ENCODE measurements at regions not wholly inside any gene's neighbourhood (a gene's known extent, or its start where the extent isn't known, plus 50 kb on each side); places are given as distances from the start of the nearest gene placed in this dataset.

GRCh38 chr2:138175066-138175465, 210.8 kb downstream of the HNMT start:
- no peak for DNase-seq

- no peak for DNase-seq
These were observed 212.7 kb downstream of the HNMT start for GRCh38 chr2:138176862-138177439.

- DNase-seq, result no peak
These were observed 213.4 kb downstream of the HNMT start for GRCh38 chr2:138177693-138178092.

GRCh38 chr2:138180692-138181386, 216.6 kb downstream of the HNMT start:
- DNase-seq, result no peak

GRCh38 chr2:138182250-138182936, 218.1 kb downstream of the HNMT start:
- no peak for DNase-seq

- no peak for DNase-seq
These were observed 218.7 kb downstream of the HNMT start for GRCh38 chr2:138182937-138183312.

GRCh38 chr2:138183705-138184104, 219.4 kb downstream of the HNMT start:
- peak in 1 of 56 donors; percentile 1 for DNase-seq

GRCh38 chr2:138184428-138184827, 220.2 kb downstream of the HNMT start:
- DNase-seq, result no peak

- no peak for DNase-seq
These were observed 221.6 kb downstream of the HNMT start for GRCh38 chr2:138185827-138186226.

- DNase-seq, result peak in 22 of 56 donors; percentile 1 to 49 (median 10)
These were observed 222.9 kb downstream of the HNMT start for GRCh38 chr2:138187221-138187620.

GRCh38 chr2:138190999-138191398, 226.7 kb downstream of the HNMT start:
- DNase-seq, result no peak

- no peak for DNase-seq
These were observed 229.3 kb downstream of the HNMT start for GRCh38 chr2:138193416-138194213.

GRCh38 chr2:138201286-138201685, 237.0 kb downstream of the HNMT start:
- no peak for DNase-seq

GRCh38 chr2:138202762-138203161, 238.5 kb downstream of the HNMT start:
- DNase-seq, result no peak

GRCh38 chr2:138205281-138205680, 241.0 kb downstream of the HNMT start:
- no peak for DNase-seq

- DNase-seq, result no peak
These were observed 243.0 kb downstream of the HNMT start for GRCh38 chr2:138207074-138207930.

GRCh38 chr2:138209009-138209408, 244.7 kb downstream of the HNMT start:
- DNase-seq, result no peak

- no peak for DNase-seq
These were observed 246.2 kb downstream of the HNMT start for GRCh38 chr2:138210487-138210886.

- DNase-seq, result no peak
These were observed 248.2 kb downstream of the HNMT start for GRCh38 chr2:138212434-138212833.

GRCh38 chr2:138213084-138213483, 248.8 kb downstream of the HNMT start:
- no peak for DNase-seq

- DNase-seq, result no peak
These were observed 249.4 kb downstream of the HNMT start for GRCh38 chr2:138213624-138214023.

Data from nucleus accumbens (tissue), 56 donors.